Keratinocyte (primary cell): ENCODE measurements at regions not wholly inside any gene's neighbourhood (a gene's known extent, or its start where the extent isn't known, plus 50 kb on each side); places are given as distances from the start of the nearest gene placed in this dataset.

Source experiments
- CTCF ChIP-seq, 3 experiments: IDR thresholded peaks in 1 of 3; conservative IDR thresholded peaks in 1 of 3; optimal IDR thresholded peaks in 1 of 3; 2 replicates in 2 of 3; 3 replicates in 1 of 3; pipeline versions ENCODE3 to v1.5.1; 2011; ENCODE audit warnings: low read length in 3 of 3, mild to moderate bottlenecking in 3 of 3, moderate library complexity in 2 of 3, control low read depth in 1 of 3, inconsistent platforms in 1 of 3; ENCODE audit not compliant: insufficient read depth in 2 of 3; ENCODE audit errors: extremely low read depth in 1 of 3
- EZH2 ChIP-seq: IDR thresholded peaks from one replicate; pipeline ENCODE4 v1.6.1; 2012; ENCODE audit warnings: inconsistent platforms, mild to moderate bottlenecking, low read length, moderate library complexity

- TF ChIP-seq CTCF (optimal IDR thresholded peaks at IDR 0.05 in 1 of 3, IDR thresholded peaks at IDR 0.05 in 1 of 3, conservative IDR thresholded peaks at IDR 0.05 in 1 of 3; ENCODE audit: extremely low read depth in 1 of 3, insufficient read depth in 2 of 3, low read length in 3 of 3): no peak
- no peak for TF ChIP-seq EZH2
Observed at GRCh38 chr5:96321345-96321744, 111.7 kb downstream of the PCSK1 start.
